ENCODE measurements at regions not wholly inside any gene's neighbourhood (a gene's known extent, or its start where the extent isn't known, plus 50 kb on each side); places are given as distances from the start of the nearest gene placed in this dataset.

DNA sequence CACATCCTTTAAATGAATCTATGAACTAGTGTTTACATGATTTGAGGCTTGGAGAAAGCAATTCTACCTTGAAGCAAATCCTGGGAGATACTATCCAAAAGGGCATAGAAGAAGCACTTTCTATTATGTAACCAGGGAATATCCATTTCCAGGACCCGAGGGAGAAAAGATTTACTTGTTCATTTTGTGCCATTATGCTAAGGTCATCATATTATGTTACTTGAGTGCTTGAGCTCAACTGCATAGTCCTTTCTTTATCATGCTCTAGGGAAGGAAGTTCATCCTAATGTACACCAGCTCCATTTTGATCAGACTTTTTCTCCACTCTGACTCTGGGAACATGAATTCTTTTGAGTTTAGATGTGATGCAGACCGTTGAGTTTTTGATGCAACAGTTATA, 188.6 kb upstream of the SNX7 start:
- TF ChIP-seq, protein P1, sequence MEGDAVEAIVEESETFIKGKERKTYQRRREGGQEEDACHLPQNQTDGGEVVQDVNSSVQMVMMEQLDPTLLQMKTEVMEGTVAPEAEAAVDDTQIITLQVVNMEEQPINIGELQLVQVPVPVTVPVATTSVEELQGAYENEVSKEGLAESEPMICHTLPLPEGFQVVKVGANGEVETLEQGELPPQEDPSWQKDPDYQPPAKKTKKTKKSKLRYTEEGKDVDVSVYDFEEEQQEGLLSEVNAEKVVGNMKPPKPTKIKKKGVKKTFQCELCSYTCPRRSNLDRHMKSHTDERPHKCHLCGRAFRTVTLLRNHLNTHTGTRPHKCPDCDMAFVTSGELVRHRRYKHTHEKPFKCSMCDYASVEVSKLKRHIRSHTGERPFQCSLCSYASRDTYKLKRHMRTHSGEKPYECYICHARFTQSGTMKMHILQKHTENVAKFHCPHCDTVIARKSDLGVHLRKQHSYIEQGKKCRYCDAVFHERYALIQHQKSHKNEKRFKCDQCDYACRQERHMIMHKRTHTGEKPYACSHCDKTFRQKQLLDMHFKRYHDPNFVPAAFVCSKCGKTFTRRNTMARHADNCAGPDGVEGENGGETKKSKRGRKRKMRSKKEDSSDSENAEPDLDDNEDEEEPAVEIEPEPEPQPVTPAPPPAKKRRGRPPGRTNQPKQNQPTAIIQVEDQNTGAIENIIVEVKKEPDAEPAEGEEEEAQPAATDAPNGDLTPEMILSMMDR (conservative IDR thresholded peaks at IDR 0.05; ENCODE audit: low read depth, low read length) = no peak
- TF ChIP-seq EZH2 (IDR thresholded peaks at IDR 0.05; ENCODE audit: borderline replicate concordance, low read depth, low read length, poor library complexity, severe bottlenecking) = no peak

Data from A673 (cell line).